AG09309 (cell line): ENCODE measurements at regions not wholly inside any gene's neighbourhood (a gene's known extent, or its start where the extent isn't known, plus 50 kb on each side); places are given as distances from the start of the nearest gene placed in this dataset.

ENCODE experiments used
- DNase-seq: peaks from one replicate; pipeline ENCODE4 v3.0.0-alpha.2; 2010; ENCODE audit warnings: low read depth
- H3K4me3 ChIP-seq: 2 replicates; pipeline ENCODE4 v1.5.1; 2011; ENCODE audit warnings: mild to moderate bottlenecking, low read depth, low read length, moderate library complexity; ENCODE audit not compliant: control insufficient read depth
- TF ChIP-seq, protein P1 (sequence below): IDR thresholded peaks from 2 replicates; pipeline ENCODE4 v1.5.1; 2011; ENCODE audit warnings: mild to moderate bottlenecking, low read depth, low read length, inconsistent platforms; ENCODE audit not compliant: insufficient read depth, control insufficient read depth; ENCODE audit errors: missing control alignments

DNA sequence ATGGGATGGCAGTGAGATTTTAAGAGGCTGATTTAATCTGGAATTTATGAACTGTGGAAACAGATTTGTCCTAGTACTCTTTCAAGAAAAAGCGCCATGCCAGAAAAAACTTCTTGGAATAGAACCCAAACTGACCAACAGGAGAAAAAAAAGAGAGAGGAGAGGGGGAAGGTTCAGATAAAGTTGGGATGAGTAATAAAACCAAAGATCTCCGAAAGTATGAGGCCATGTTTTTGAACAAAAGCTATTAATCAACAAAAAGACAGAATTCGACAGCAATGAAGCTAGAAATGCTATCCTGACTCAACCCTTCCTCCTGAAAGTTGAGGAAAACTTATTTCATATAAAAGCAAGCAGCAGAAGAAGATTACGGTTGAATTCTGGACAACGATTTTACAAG is 135.5 kb downstream of the CEMIP2 start:
- H3K4me3 ChIP-seq, result no peak overlapping the region
- TF ChIP-seq, protein P1, sequence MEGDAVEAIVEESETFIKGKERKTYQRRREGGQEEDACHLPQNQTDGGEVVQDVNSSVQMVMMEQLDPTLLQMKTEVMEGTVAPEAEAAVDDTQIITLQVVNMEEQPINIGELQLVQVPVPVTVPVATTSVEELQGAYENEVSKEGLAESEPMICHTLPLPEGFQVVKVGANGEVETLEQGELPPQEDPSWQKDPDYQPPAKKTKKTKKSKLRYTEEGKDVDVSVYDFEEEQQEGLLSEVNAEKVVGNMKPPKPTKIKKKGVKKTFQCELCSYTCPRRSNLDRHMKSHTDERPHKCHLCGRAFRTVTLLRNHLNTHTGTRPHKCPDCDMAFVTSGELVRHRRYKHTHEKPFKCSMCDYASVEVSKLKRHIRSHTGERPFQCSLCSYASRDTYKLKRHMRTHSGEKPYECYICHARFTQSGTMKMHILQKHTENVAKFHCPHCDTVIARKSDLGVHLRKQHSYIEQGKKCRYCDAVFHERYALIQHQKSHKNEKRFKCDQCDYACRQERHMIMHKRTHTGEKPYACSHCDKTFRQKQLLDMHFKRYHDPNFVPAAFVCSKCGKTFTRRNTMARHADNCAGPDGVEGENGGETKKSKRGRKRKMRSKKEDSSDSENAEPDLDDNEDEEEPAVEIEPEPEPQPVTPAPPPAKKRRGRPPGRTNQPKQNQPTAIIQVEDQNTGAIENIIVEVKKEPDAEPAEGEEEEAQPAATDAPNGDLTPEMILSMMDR, result no peak
- DNase-seq, result no peak

- no peak overlapping the region for H3K4me3 ChIP-seq
- DNase-seq, result no peak
- TF ChIP-seq, protein P1, result no peak
Measured at GRCh38 chr9:71630377-71630995, 137.8 kb downstream of the CEMIP2 start.

- no peak overlapping the region for H3K4me3 ChIP-seq
- no peak for DNase-seq
- TF ChIP-seq, protein P1, result no peak
Measured at GRCh38 chr9:71629578-71630215, 138.6 kb downstream of the CEMIP2 start.

- no peak for DNase-seq
- H3K4me3 ChIP-seq, result no peak overlapping the region
- TF ChIP-seq, protein P1, result peak; percentile 38
Measured at GRCh38 chr9:71628247-71628646, 140.1 kb downstream of the CEMIP2 start.

- no peak for DNase-seq
- TF ChIP-seq, protein P1, result no peak
- no peak overlapping the region for H3K4me3 ChIP-seq
Measured at GRCh38 chr9:71627537-71627936, 140.8 kb downstream of the CEMIP2 start.

DNA sequence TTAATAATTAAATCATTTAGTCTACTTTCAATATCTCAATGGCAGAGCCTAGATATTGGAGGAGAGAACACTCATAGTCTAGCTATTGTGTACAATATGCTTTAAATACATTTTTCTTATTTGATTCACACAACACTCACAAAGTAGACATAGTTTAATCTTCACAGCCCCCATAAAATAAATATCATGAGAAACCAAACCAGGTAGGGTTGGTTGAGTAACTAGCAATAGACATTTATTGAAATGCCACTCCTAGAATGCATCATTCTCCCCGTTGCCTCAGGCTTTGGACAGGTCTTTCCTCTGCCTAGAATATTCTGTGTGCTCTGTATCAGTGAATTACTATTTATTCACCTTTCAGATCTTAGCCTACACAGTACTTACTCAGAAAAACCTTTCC is 141.9 kb downstream of the CEMIP2 start:
- no peak overlapping the region for H3K4me3 ChIP-seq
- no peak for DNase-seq
- TF ChIP-seq, protein P1, result no peak
